ENCODE measurements at regions not wholly inside any gene's neighbourhood (a gene's known extent, or its start where the extent isn't known, plus 50 kb on each side); places are given as distances from the start of the nearest gene placed in this dataset.

DNA sequence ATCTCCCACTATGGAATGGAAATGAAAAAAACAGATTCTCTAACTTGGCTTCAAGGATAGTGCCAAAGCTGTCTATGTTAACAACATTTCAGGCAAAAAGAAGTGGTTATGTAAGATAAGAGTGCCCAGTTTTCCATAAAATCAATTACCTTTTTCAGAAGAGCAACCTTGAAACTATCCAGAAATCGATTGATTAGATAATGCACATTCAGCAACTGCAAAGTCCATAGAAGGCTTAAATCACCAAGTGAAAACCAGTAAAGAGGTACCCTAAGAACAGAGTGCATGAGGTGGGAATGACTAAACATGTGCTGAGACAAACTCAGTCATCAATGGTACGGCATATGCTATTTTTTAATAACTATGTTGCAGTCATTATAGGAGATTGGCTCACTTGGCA lies 71.9 kb upstream of the TNKS2 start:
- Histone ChIP-seq H3K4me3 (no peak overlapping the region), H3K27ac (no peak overlapping the region), H3K36me3 (no peaks in the 10 kb centered on the region), H3K27me3 (no peaks in the 10 kb centered on the region), H3K4me1 (no peaks in the 10 kb centered on the region), H3K9me3 (no peaks in the 10 kb centered on the region)
- DNase-seq (no peak), ATAC-seq (no peak)
- intact Hi-C loops (cut with DNase I), result no loop called here
- TF ChIP-seq, protein P1, sequence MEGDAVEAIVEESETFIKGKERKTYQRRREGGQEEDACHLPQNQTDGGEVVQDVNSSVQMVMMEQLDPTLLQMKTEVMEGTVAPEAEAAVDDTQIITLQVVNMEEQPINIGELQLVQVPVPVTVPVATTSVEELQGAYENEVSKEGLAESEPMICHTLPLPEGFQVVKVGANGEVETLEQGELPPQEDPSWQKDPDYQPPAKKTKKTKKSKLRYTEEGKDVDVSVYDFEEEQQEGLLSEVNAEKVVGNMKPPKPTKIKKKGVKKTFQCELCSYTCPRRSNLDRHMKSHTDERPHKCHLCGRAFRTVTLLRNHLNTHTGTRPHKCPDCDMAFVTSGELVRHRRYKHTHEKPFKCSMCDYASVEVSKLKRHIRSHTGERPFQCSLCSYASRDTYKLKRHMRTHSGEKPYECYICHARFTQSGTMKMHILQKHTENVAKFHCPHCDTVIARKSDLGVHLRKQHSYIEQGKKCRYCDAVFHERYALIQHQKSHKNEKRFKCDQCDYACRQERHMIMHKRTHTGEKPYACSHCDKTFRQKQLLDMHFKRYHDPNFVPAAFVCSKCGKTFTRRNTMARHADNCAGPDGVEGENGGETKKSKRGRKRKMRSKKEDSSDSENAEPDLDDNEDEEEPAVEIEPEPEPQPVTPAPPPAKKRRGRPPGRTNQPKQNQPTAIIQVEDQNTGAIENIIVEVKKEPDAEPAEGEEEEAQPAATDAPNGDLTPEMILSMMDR (IDR thresholded peaks at IDR 0.05), result no peak

GRCh38 chr10:91724933-91725332 lies 73.3 kb upstream of the TNKS2 start:
- H3K4me3 ChIP-seq, result no peak overlapping the region
- no peaks in the 10 kb centered on the region for H3K27me3 ChIP-seq
- no peaks in the 10 kb centered on the region for H3K9me3 ChIP-seq
- H3K36me3 ChIP-seq, result no peaks in the 10 kb centered on the region
- intact Hi-C loops (cut with DNase I), result no loop called here
- H3K4me1 ChIP-seq, result no peaks in the 10 kb centered on the region
- no peak overlapping the region for H3K27ac ChIP-seq
- TF ChIP-seq, protein P1 (IDR thresholded peaks at IDR 0.05), result no peak
- ATAC-seq (no peak), DNase-seq (no peak)

- H3K4me3 ChIP-seq, result no peak overlapping the region
- H3K4me1 ChIP-seq, result peaks cover 0 to 4% of the 10 kb centered on the region in 2 donors
- TF ChIP-seq, protein P1 (IDR thresholded peaks at IDR 0.05), result no peak
- no peaks in the 10 kb centered on the region for H3K9me3 ChIP-seq
- ATAC-seq (no peak), DNase-seq (peak in 2 of 4 donors; percentile 54 to 59)
- no peaks in the 10 kb centered on the region for H3K27me3 ChIP-seq
- no peaks in the 10 kb centered on the region for H3K36me3 ChIP-seq
- intact Hi-C loops (cut with DNase I), result no loop called here
- H3K27ac ChIP-seq, result no peak overlapping the region
Measured at GRCh38 chr10:91713461-91714072, 80.7 kb upstream of the PPP1R3C start.

GRCh38 chr10:91711885-91712680 lies 79.2 kb upstream of the PPP1R3C start:
- ATAC-seq, result no peak
- no peak overlapping the region for H3K27ac ChIP-seq
- TF ChIP-seq, protein P1 (IDR thresholded peaks at IDR 0.05), result no peak
- no peaks in the 10 kb centered on the region for H3K27me3 ChIP-seq
- H3K4me3 ChIP-seq, result no peak overlapping the region
- intact Hi-C loops (cut with DNase I), result no loop called here
- H3K9me3 ChIP-seq, result no peaks in the 10 kb centered on the region
- DNase-seq, result no peak
- H3K4me1 ChIP-seq, result peaks cover 0 to 4% of the 10 kb centered on the region in 2 donors
- no peaks in the 10 kb centered on the region for H3K36me3 ChIP-seq

GRCh38 chr10:91709394-91709798 lies 76.5 kb upstream of the PPP1R3C start:
- intact Hi-C loops (cut with DNase I), result no loop called here
- ATAC-seq (peak; percentile 77), DNase-seq (peak in 1 of 4 donors; percentile 41)
- H3K27ac ChIP-seq, result no peak overlapping the region
- TF ChIP-seq, protein P1 (IDR thresholded peaks at IDR 0.05), result no peak
- no peaks in the 10 kb centered on the region for H3K9me3 ChIP-seq
- no peaks in the 10 kb centered on the region for H3K36me3 ChIP-seq
- H3K27me3 ChIP-seq, result no peaks in the 10 kb centered on the region
- H3K4me1 ChIP-seq, result peaks cover 0 to 4% of the 10 kb centered on the region in 2 donors
- H3K4me3 ChIP-seq, result no peak overlapping the region

Measured in left lung (tissue), 4 donors.